Activated T-cell treated with anti-CD3 and anti-CD28 coated beads, Interleukin-2, amount 50 U/mL, for 24 hours (primary cell): ENCODE measurements at regions not wholly inside any gene's neighbourhood (a gene's known extent, or its start where the extent isn't known, plus 50 kb on each side); places are given as distances from the start of the nearest gene placed in this dataset.
"Not testable (repeated sequence)": the region's sequence is repeated elsewhere in the genome, so short reads cannot be mapped to it uniquely, and the experiment has no call there.

Experiments used
- DNase-seq: peaks from one replicate; pipeline ENCODE4 v3.0.0-alpha.2; 2020
- H3K27ac Mint-ChIP-seq: 2 replicates; pipeline ENCODE4 v1.8.0; 2020; ENCODE audit warnings: mild to moderate bottlenecking, mixed read lengths
- H3K27me3 Mint-ChIP-seq: 2 replicates; pipeline ENCODE4 v1.8.0; 2020; ENCODE audit warnings: mixed read lengths
- H3K36me3 Mint-ChIP-seq: 2 replicates; pipeline ENCODE4 v1.8.0; 2020; ENCODE audit warnings: low read depth, mixed read lengths
- H3K4me1 Mint-ChIP-seq: 2 replicates; pipeline ENCODE4 v1.8.0; 2020; ENCODE audit warnings: low read depth, mixed read lengths
- H3K4me3 Mint-ChIP-seq: 2 replicates; pipeline ENCODE4 v1.8.0; 2020; ENCODE audit warnings: mild to moderate bottlenecking, moderate library complexity, mixed read lengths
- H3K9me3 Mint-ChIP-seq: 2 replicates; pipeline ENCODE4 v1.8.0; 2020; ENCODE audit warnings: mixed read lengths

DNA sequence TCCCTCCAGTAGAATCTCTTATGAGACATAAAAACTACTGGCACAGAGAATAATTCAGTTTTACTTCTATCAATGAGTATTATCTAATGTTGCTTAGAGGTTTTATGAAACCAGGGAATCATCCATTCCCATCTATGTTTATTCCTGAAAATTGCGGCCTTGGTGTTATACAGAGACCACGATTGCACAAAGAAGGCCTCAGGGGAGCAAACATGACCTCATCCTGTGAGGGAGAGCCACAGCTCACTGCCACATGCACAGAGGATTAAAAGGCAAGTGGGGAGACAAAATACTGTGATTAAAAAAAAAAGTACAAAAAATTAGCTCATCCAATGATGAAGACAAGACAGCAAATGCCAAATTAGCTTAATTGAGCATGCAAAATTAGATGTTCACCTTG lies 111.8 kb upstream of the SLC35G4 start:
- Mint-ChIP-seq H3K27ac (no peak overlapping the region), H3K27me3 (peaks cover 5% of the 10 kb centered on the region), H3K4me3 (no peak overlapping the region), H3K36me3 (no peaks in the 10 kb centered on the region), H3K9me3 (no peaks in the 10 kb centered on the region), H3K4me1 (no peaks in the 10 kb centered on the region)
- no peak for DNase-seq

- no peak overlapping the region for H3K4me3 Mint-ChIP-seq
- peaks cover 5% of the 10 kb centered on the region for H3K27me3 Mint-ChIP-seq
- DNase-seq: no peak
- H3K27ac Mint-ChIP-seq: no peak overlapping the region
- H3K9me3 Mint-ChIP-seq: no peaks in the 10 kb centered on the region
- no peaks in the 10 kb centered on the region for H3K4me1 Mint-ChIP-seq
- H3K36me3 Mint-ChIP-seq: no peaks in the 10 kb centered on the region
These were observed 112.7 kb upstream of the SLC35G4 start for GRCh38 chr18:11496526-11497172.

DNA sequence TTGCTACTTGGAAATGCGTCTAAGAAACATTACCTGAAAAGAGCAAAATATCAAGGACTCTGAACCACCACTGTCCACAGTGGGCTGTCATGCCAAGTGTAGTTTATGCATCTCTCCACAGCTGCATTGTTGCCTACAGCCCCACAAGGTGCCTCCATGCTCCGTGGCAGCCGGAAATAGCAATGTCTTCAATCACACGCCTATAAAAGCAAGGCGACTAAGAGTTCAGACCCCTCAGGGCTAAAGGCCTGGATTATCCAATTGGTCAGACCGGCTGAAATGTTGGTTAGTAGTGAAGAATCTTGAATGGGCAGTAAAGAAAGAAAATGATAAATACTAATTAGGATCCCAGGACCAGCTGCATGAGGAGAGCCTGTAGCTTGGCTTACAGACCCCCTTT lies 114.0 kb upstream of the SLC35G4 start:
- H3K9me3 Mint-ChIP-seq: no peaks in the 10 kb centered on the region

GRCh38 chr18:11494107-11494506 lies 115.3 kb upstream of the SLC35G4 start:
- Mint-ChIP-seq H3K36me3 (no peaks in the 10 kb centered on the region), H3K4me3 (no peak overlapping the region), H3K9me3 (no peaks in the 10 kb centered on the region), H3K27me3 (peaks cover 5% of the 10 kb centered on the region), H3K27ac (no peak overlapping the region), H3K4me1 (no peaks in the 10 kb centered on the region)
- no peak for DNase-seq

More for the DNA sequence above, 114.0 kb upstream of the SLC35G4 start:
- peaks cover 5% of the 10 kb centered on the region for H3K27me3 Mint-ChIP-seq
- H3K36me3 Mint-ChIP-seq: no peaks in the 10 kb centered on the region
- no peak overlapping the region for H3K4me3 Mint-ChIP-seq
- no peaks in the 10 kb centered on the region for H3K4me1 Mint-ChIP-seq
- no peak for DNase-seq
- H3K27ac Mint-ChIP-seq: no peak overlapping the region

GRCh38 chr18:11489266-11489899 lies 120.0 kb upstream of the SLC35G4 start:
- no peaks in the 10 kb centered on the region for H3K36me3 Mint-ChIP-seq

GRCh38 chr18:11488175-11488574 lies 121.2 kb upstream of the SLC35G4 start:
- H3K4me3 Mint-ChIP-seq: no peak overlapping the region
- H3K27ac Mint-ChIP-seq: no peak overlapping the region
- no peaks in the 10 kb centered on the region for H3K27me3 Mint-ChIP-seq
- H3K4me1 Mint-ChIP-seq: no peaks in the 10 kb centered on the region
- DNase-seq: no peak
- H3K9me3 Mint-ChIP-seq: no peaks in the 10 kb centered on the region
- H3K36me3 Mint-ChIP-seq: no peaks in the 10 kb centered on the region

More at GRCh38 chr18:11489266-11489899, 120.0 kb upstream of the SLC35G4 start:
- DNase-seq: no peak
- Mint-ChIP-seq H3K4me3 (no peak overlapping the region), H3K27ac (no peak overlapping the region), H3K4me1 (no peaks in the 10 kb centered on the region), H3K9me3 (no peaks in the 10 kb centered on the region), H3K27me3 (no peaks in the 10 kb centered on the region)

DNA sequence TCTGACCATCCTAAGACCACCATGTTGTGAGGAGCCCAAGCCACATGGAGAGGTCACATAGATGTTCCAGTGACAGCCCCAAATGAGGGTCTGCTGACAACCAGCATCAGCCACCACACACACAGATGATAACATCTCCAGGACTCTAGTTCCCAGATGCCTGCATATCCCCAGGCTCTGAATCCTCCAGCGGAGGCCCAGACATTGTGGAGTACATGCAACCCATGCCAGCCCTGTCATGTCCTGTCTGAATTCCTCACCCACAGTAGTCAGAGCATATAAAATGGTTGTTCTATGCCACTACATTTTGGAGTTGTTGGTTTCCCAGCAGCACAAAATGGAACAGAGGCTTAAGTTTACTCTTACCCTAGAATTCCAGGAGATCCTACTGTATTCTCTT lies 122.0 kb upstream of the SLC35G4 start:
- Mint-ChIP-seq H3K9me3 (no peaks in the 10 kb centered on the region), H3K4me1 (no peaks in the 10 kb centered on the region), H3K4me3 (no peak overlapping the region), H3K27me3 (no peaks in the 10 kb centered on the region), H3K36me3 (no peaks in the 10 kb centered on the region), H3K27ac (no peak overlapping the region)
- no peak for DNase-seq

DNA sequence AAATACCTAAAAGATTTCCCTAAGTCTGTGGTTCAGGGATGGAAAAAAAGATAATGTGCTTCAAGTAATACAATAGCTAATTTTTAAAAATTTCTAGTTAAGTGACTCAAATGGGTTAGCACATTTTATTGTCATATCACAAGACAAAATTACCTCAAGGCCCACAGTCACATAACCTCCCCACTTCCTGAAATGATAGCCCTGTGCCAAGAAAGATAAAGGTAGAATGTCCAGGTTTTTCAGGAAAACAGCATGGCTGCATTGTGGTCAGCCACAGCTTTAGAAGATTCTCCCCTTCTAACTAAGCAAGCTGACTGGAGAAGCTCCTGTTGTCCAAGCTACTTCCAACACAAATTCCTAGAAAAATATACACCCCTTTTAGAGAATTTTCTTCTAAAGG lies 127.1 kb upstream of the SLC35G4 start:
- Mint-ChIP-seq H3K9me3 (no peaks in the 10 kb centered on the region), H3K4me3 (no peak overlapping the region), H3K36me3 (no peaks in the 10 kb centered on the region), H3K27ac (no peak overlapping the region), H3K27me3 (peaks cover 6% of the 10 kb centered on the region), H3K4me1 (no peaks in the 10 kb centered on the region)
- DNase-seq: no peak

DNA sequence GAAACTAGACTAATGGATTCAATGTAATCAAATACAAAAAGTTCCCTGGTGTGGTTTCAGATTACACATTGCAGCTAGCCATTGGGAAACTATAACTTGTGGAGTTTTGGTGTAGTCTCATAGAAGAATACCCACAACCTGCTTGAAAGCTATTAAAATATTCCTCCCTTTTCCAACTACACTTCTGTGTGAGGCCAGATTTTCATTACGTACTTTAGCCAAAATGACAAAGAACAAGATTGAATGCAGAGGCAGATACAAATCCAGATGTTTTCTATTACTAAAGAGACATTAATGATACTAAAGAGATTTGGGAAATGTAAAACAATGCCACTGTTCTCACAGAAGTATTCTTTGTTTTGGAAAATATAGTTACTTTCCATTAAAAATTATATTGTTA lies 128.7 kb upstream of the SLC35G4 start:
- Mint-ChIP-seq H3K4me3 (no peak overlapping the region), H3K27ac (no peak overlapping the region), H3K27me3 (peaks cover 6% of the 10 kb centered on the region), H3K4me1 (no peaks in the 10 kb centered on the region), H3K36me3 (no peaks in the 10 kb centered on the region), H3K9me3 (no peaks in the 10 kb centered on the region)
- DNase-seq: no peak

DNA sequence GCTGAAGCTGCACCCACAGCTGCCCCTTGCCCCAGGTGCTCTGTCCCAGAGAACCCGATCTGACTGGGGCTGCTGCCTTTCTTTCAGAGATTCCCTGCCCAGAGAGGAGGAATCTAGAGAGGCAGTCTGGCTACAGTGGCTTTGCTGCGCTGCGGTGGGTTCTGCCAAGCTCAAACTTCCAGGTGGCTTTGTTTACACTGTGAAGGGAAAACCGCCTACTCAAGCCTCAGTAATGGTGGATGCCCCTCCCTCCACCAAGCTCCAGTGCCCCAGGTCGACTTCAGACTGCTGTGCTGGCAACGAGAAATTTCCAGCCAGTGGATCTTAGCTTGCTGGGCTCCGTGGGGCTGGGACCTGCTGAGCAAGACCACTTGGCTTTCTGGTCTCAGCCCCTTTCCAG lies 130.4 kb upstream of the SLC35G4 start:
- not testable (repeated sequence) for H3K4me3 Mint-ChIP-seq, H3K9me3 Mint-ChIP-seq, H3K27ac Mint-ChIP-seq, H3K27me3 Mint-ChIP-seq, H3K4me1 Mint-ChIP-seq, DNase-seq, H3K36me3 Mint-ChIP-seq

GRCh38 chr18:11470941-11471340 lies 138.5 kb upstream of the SLC35G4 start:
- H3K9me3 Mint-ChIP-seq: no peaks in the 10 kb centered on the region
- no peak for DNase-seq
- H3K27ac Mint-ChIP-seq: no peak overlapping the region
- no peaks in the 10 kb centered on the region for H3K36me3 Mint-ChIP-seq
- no peaks in the 10 kb centered on the region for H3K4me1 Mint-ChIP-seq
- H3K27me3 Mint-ChIP-seq: no peaks in the 10 kb centered on the region
- H3K4me3 Mint-ChIP-seq: no peak overlapping the region

- H3K4me1 Mint-ChIP-seq: no peaks in the 10 kb centered on the region
- no peak overlapping the region for H3K4me3 Mint-ChIP-seq
- H3K9me3 Mint-ChIP-seq: no peaks in the 10 kb centered on the region
- no peak overlapping the region for H3K27ac Mint-ChIP-seq
- H3K27me3 Mint-ChIP-seq: no peaks in the 10 kb centered on the region
- DNase-seq: no peak
- no peaks in the 10 kb centered on the region for H3K36me3 Mint-ChIP-seq
These were observed 140.8 kb upstream of the SLC35G4 start for GRCh38 chr18:11468617-11469016.

- Mint-ChIP-seq H3K36me3 (no peaks in the 10 kb centered on the region), H3K27me3 (no peaks in the 10 kb centered on the region), H3K4me3 (no peak overlapping the region), H3K27ac (no peak overlapping the region), H3K4me1 (no peaks in the 10 kb centered on the region), H3K9me3 (no peaks in the 10 kb centered on the region)
- DNase-seq: no peak
These were observed 141.3 kb upstream of the SLC35G4 start for GRCh38 chr18:11468120-11468519.

DNA sequence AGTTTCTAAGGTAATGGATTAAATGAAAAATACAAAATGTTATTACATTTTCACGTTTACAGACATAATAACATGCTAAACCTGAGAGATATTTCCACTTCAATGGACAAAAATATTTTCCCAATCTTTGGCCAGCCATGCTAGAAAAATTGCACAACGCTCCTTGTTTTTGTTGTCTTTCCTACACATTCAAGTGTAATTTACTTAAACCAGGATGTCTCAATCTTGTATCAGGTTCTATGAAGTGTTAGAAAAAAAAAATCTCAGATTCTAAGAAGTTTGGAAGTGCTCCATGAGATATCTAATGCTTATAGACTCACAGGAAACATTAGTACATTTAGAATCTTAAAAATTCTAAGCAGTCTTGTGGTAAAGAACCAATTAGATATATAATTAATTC lies 141.8 kb upstream of the SLC35G4 start:
- no peaks in the 10 kb centered on the region for H3K9me3 Mint-ChIP-seq
- no peaks in the 10 kb centered on the region for H3K4me1 Mint-ChIP-seq
- no peak overlapping the region for H3K4me3 Mint-ChIP-seq
- no peaks in the 10 kb centered on the region for H3K27me3 Mint-ChIP-seq
- no peak for DNase-seq
- no peak overlapping the region for H3K27ac Mint-ChIP-seq
- H3K36me3 Mint-ChIP-seq: no peaks in the 10 kb centered on the region

- no peaks in the 10 kb centered on the region for H3K4me1 Mint-ChIP-seq
- no peaks in the 10 kb centered on the region for H3K9me3 Mint-ChIP-seq
- H3K27ac Mint-ChIP-seq: no peak overlapping the region
- no peak for DNase-seq
- no peaks in the 10 kb centered on the region for H3K27me3 Mint-ChIP-seq
- H3K4me3 Mint-ChIP-seq: no peak overlapping the region
- H3K36me3 Mint-ChIP-seq: no peaks in the 10 kb centered on the region
These were observed 145.3 kb upstream of the SLC35G4 start for GRCh38 chr18:11464129-11464528.

DNA sequence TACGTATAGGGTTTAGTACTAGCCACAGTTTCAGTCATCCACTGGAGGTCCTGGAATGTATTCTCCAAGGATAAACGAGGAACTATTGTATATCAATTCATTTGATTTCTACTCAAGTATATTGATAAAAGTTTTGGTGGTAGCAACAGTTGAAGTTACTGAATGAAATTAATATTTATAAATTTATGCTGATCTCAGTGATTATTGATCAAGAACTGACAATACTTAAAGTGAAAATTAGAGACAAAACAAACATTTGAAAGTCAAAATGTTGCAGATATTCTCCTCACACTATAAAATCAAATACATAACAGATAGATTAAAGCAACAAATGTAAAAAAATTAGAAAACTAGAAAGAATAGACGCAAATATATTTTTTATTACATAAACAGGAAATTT lies 150.9 kb upstream of the SLC35G4 start:
- no peak for DNase-seq
- Mint-ChIP-seq H3K4me1 (no peaks in the 10 kb centered on the region), H3K27me3 (no peaks in the 10 kb centered on the region), H3K36me3 (no peaks in the 10 kb centered on the region), H3K4me3 (no peak overlapping the region), H3K9me3 (no peaks in the 10 kb centered on the region), H3K27ac (no peak overlapping the region)
